ENCODE measurements at regions not wholly inside any gene's neighbourhood (a gene's known extent, or its start where the extent isn't known, plus 50 kb on each side); places are given as distances from the start of the nearest gene placed in this dataset.

DNA sequence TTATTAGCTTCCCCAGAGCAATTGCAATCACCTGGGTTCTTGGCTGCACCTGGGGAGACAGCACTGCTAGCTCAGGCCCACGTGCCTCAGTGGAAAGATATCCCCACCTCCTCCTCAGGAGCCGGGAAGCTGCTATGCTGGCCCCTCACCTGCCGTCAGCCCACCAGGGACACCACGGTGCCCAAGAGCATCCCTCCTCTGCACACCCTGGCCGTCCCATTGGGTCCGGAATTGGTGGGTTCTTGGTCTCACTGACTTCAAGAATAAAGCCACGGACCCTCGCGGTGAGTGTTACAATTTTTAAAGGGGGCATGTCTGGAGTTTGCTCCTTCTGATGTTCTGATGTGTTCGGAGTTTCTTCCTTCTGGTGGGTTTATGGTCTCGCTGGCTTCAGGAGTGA, 72.3 kb upstream of the MEF2A start:
- TF ChIP-seq, protein P1, sequence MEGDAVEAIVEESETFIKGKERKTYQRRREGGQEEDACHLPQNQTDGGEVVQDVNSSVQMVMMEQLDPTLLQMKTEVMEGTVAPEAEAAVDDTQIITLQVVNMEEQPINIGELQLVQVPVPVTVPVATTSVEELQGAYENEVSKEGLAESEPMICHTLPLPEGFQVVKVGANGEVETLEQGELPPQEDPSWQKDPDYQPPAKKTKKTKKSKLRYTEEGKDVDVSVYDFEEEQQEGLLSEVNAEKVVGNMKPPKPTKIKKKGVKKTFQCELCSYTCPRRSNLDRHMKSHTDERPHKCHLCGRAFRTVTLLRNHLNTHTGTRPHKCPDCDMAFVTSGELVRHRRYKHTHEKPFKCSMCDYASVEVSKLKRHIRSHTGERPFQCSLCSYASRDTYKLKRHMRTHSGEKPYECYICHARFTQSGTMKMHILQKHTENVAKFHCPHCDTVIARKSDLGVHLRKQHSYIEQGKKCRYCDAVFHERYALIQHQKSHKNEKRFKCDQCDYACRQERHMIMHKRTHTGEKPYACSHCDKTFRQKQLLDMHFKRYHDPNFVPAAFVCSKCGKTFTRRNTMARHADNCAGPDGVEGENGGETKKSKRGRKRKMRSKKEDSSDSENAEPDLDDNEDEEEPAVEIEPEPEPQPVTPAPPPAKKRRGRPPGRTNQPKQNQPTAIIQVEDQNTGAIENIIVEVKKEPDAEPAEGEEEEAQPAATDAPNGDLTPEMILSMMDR (IDR thresholded peaks at IDR 0.05): no peak
- TF ChIP-seq POLR2A (IDR thresholded peaks at IDR 0.05): no peak
